H1 (cell line): ENCODE measurements at regions not wholly inside any gene's neighbourhood (a gene's known extent, or its start where the extent isn't known, plus 50 kb on each side); places are given as distances from the start of the nearest gene placed in this dataset.

ENCODE experiments used
- BRCA1 ChIP-seq: IDR thresholded peaks from 2 replicates; pipeline ENCODE4 v1.6.1; 2012; ENCODE audit warnings: low read depth, low read length, improper control_type of control experiment
- CHD7 ChIP-seq: fragments of 300-600 bp; sonication (generic); IDR thresholded peaks from 2 replicates; pipeline ENCODE4 v1.7.1; 2012; ENCODE audit warnings: low read length, moderate library complexity, mild to moderate bottlenecking, inconsistent platforms; ENCODE audit not compliant: insufficient replicate concordance
- CREB1 ChIP-seq: IDR thresholded peaks from 2 replicates; pipeline ENCODE4 v1.6.1; 2012; ENCODE audit warnings: inconsistent platforms
- CTBP2 ChIP-seq: IDR thresholded peaks from 2 replicates; pipeline ENCODE4 v1.7.0; 2011; ENCODE audit warnings: borderline replicate concordance, mild to moderate bottlenecking, moderate library complexity, mixed read lengths, low read length; ENCODE audit not compliant: insufficient read depth, insufficient read length
- EGR1 ChIP-seq: IDR thresholded peaks from 2 replicates; pipeline ENCODE4 v1.6.1; 2011; ENCODE audit warnings: low read depth, low read length, borderline replicate concordance
- RBBP5 ChIP-seq: IDR thresholded peaks from 2 replicates; pipeline ENCODE4 v1.7.1; 2012; ENCODE audit warnings: low read depth, mild to moderate bottlenecking, inconsistent platforms, low read length, moderate library complexity, borderline replicate concordance
- RXRA ChIP-seq: IDR thresholded peaks from 2 replicates; pipeline ENCODE4 v1.6.1; 2011; ENCODE audit warnings: low read depth, mild to moderate bottlenecking, low read length, moderate library complexity; ENCODE audit not compliant: insufficient read depth
- SIN3A ChIP-seq, 2 experiments: IDR thresholded peaks in 1 of 2; conservative IDR thresholded peaks in 1 of 2; 2 replicates each; pipeline ENCODE4 v1.6.1; 2011 to 2012; ENCODE audit warnings: low read length in 2 of 2, improper control_type of control experiment in 1 of 2, low read depth in 1 of 2, mild to moderate bottlenecking in 1 of 2
- TEAD4 ChIP-seq: IDR thresholded peaks from 2 replicates; pipeline ENCODE4 v1.6.1; 2012; ENCODE audit warnings: low read depth, low read length, inconsistent platforms, mixed read lengths
- TF ChIP-seq, protein P1 (sequence below): IDR thresholded peaks from 2 replicates; pipeline ENCODE4 v1.6.1; 2012; ENCODE audit warnings: inconsistent platforms

- TF ChIP-seq, protein P1, sequence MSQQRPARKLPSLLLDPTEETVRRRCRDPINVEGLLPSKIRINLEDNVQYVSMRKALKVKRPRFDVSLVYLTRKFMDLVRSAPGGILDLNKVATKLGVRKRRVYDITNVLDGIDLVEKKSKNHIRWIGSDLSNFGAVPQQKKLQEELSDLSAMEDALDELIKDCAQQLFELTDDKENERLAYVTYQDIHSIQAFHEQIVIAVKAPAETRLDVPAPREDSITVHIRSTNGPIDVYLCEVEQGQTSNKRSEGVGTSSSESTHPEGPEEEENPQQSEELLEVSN = no peak
- no peak for TF ChIP-seq CTBP2
- no peak for TF ChIP-seq CREB1
- no peak for TF ChIP-seq RXRA
- TF ChIP-seq BRCA1 = no peak
- no peak for TF ChIP-seq RBBP5
- TF ChIP-seq SIN3A (conservative IDR thresholded peaks at IDR 0.05 in 1 of 2, IDR thresholded peaks at IDR 0.05 in 1 of 2; ENCODE audit: low read depth in 1 of 2, low read length in 2 of 2) = no peak
- TF ChIP-seq CHD7 = no peak
- TF ChIP-seq TEAD4 = no peak
- TF ChIP-seq EGR1 = no peak
Measured at GRCh38 chr3:106229495-106230278, 360.9 kb upstream of the CBLB start (continued).
